ENCODE measurements at regions not wholly inside any gene's neighbourhood (a gene's known extent, or its start where the extent isn't known, plus 50 kb on each side); places are given as distances from the start of the nearest gene placed in this dataset.

GRCh38 chr18:30545393-30545792 lies 497.1 kb downstream of the DSC3 start:
- TF ChIP-seq REST (tag by site-specific recombination; IDR thresholded peaks at IDR 0.05) = no peak
- TF ChIP-seq, protein P1, sequence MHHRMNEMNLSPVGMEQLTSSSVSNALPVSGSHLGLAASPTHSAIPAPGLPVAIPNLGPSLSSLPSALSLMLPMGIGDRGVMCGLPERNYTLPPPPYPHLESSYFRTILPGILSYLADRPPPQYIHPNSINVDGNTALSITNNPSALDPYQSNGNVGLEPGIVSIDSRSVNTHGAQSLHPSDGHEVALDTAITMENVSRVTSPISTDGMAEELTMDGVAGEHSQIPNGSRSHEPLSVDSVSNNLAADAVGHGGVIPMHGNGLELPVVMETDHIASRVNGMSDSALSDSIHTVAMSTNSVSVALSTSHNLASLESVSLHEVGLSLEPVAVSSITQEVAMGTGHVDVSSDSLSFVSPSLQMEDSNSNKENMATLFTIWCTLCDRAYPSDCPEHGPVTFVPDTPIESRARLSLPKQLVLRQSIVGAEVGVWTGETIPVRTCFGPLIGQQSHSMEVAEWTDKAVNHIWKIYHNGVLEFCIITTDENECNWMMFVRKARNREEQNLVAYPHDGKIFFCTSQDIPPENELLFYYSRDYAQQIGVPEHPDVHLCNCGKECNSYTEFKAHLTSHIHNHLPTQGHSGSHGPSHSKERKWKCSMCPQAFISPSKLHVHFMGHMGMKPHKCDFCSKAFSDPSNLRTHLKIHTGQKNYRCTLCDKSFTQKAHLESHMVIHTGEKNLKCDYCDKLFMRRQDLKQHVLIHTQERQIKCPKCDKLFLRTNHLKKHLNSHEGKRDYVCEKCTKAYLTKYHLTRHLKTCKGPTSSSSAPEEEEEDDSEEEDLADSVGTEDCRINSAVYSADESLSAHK (tag by site-specific recombination; IDR thresholded peaks at IDR 0.05) = no peak
- no peak for TF ChIP-seq CTCF (tag by site-specific recombination; IDR thresholded peaks at IDR 0.05)
- TF ChIP-seq ZBTB8A (tag by site-specific recombination; IDR thresholded peaks at IDR 0.05) = no peak
- no peak for TF ChIP-seq ZNF701 (tag by site-specific recombination; IDR thresholded peaks at IDR 0.05)
- TF ChIP-seq ZNF274 (IDR thresholded peaks at IDR 0.05; ENCODE audit: low read length) = no peak
- no peak for TF ChIP-seq ZNF274 (tag by site-specific recombination; IDR thresholded peaks at IDR 0.05; ENCODE audit: borderline replicate concordance)
